ENCODE measurements at regions not wholly inside any gene's neighbourhood (a gene's known extent, or its start where the extent isn't known, plus 50 kb on each side); places are given as distances from the start of the nearest gene placed in this dataset.

GRCh38 chr4:19958848-19959247 lies 292.9 kb upstream of the SLIT2 start:
- no peak for TF ChIP-seq CTCF (IDR thresholded peaks at IDR 0.05; ENCODE audit: extremely low read depth, missing control alignments)
- no peak for DNase-seq (ENCODE audit: low spot score)

- no peak for DNase-seq (ENCODE audit: low spot score)
- TF ChIP-seq CTCF (IDR thresholded peaks at IDR 0.05; ENCODE audit: extremely low read depth, missing control alignments), result no peak
Measured at GRCh38 chr4:19947349-19947748, 304.4 kb upstream of the SLIT2 start.

GRCh38 chr4:19945979-19946380 lies 305.7 kb upstream of the SLIT2 start:
- TF ChIP-seq CTCF (IDR thresholded peaks at IDR 0.05; ENCODE audit: extremely low read depth, missing control alignments), result no peak
- DNase-seq (ENCODE audit: low spot score), result no peak

GRCh38 chr4:19945501-19945900 lies 306.2 kb upstream of the SLIT2 start:
- TF ChIP-seq CTCF (IDR thresholded peaks at IDR 0.05; ENCODE audit: extremely low read depth, missing control alignments), result no peak
- DNase-seq (ENCODE audit: low spot score), result no peak

DNA sequence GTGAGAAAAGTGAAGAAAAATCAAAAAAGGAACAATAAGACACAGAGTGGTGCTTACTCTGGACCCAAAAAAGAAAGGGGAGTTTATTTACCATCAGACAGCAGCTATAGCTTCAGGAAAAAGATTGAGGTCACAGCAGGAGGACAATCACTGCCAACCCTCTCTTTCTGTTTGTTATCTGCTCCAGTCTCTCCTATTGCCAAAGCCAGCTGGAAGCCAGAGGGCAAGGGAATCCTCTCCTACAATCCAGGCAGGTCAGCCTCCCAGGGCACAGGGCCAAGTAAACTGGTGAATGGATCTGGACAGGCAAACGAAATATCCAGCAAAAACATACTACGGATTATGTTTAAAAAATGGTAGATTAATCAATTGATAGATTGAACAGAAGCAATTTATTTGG lies 306.9 kb upstream of the SLIT2 start:
- DNase-seq (ENCODE audit: low spot score), result no peak
- no peak for TF ChIP-seq CTCF (IDR thresholded peaks at IDR 0.05; ENCODE audit: extremely low read depth, missing control alignments)

- no peak for DNase-seq (ENCODE audit: low spot score)
- TF ChIP-seq CTCF (IDR thresholded peaks at IDR 0.05; ENCODE audit: extremely low read depth, missing control alignments), result no peak
Measured at GRCh38 chr4:19944251-19944650, 307.5 kb upstream of the SLIT2 start.

GRCh38 chr4:19941434-19941833 lies 310.3 kb upstream of the SLIT2 start:
- TF ChIP-seq CTCF (IDR thresholded peaks at IDR 0.05; ENCODE audit: extremely low read depth, missing control alignments), result no peak
- no peak for DNase-seq (ENCODE audit: low spot score)
